Psoas muscle (tissue), 7 donors: ENCODE measurements at regions not wholly inside any gene's neighbourhood (a gene's known extent, or its start where the extent isn't known, plus 50 kb on each side); places are given as distances from the start of the nearest gene placed in this dataset.

Experiments used
- ATAC-seq, 4 donors: fragments of 200-7000 bp; cut with Tn5 transposase; one replicate each; pipeline ENCODE4 v1.9.1; 2020; ENCODE audit warnings: moderate library complexity in 3 of 4, mild to moderate bottlenecking in 2 of 4
- DNase-seq, 2 donors: peaks; one replicate each; pipeline ENCODE4 v3.0.0-alpha.2; 2020
- H3K27ac ChIP-seq: fragments of 200-600 bp; one replicate; pipeline ENCODE4 v1.8.0; 2022
- H3K27me3 ChIP-seq, 3 donors: fragments of 200-600 bp in 1 of 3; one replicate each; pipeline versions ENCODE4 v1.6.1 to v1.8.0; 2013 to 2022; ENCODE audit warnings: low read length in 2 of 3, mild to moderate bottlenecking in 2 of 3, moderate library complexity in 1 of 3; ENCODE audit not compliant: insufficient read depth in 3 of 3
- H3K36me3 ChIP-seq, 2 donors: fragments of 200-600 bp in 1 of 2; one replicate each; pipeline versions ENCODE4 v1.6.1 to v1.8.0; 2013 to 2022; ENCODE audit warnings: low read depth in 1 of 2, mild to moderate bottlenecking in 1 of 2, moderate library complexity in 1 of 2; ENCODE audit not compliant: insufficient read depth in 1 of 2
- H3K4me1 ChIP-seq: fragments of 200-600 bp; one replicate; pipeline ENCODE4 v1.8.0; 2022
- H3K4me3 ChIP-seq: fragments of 200-600 bp; one replicate; pipeline ENCODE4 v1.8.0; 2022; ENCODE audit warnings: mild to moderate bottlenecking
- H3K9me3 ChIP-seq: fragments of 200-600 bp; one replicate; pipeline ENCODE4 v1.8.0; 2022
- WGBS, 3 donors: extraction: QIAGEN DNeasy Blood & Tissue Kit; methylation state at CpG; one replicate each; pipeline versions ENCODE4 v1.1.6 to v1.1.7; 2013; 5-methylcytosine and 5-hydroxymethylcytosine counted together
- intact Hi-C, 2 donors: fragments of 100-400 bp; cut with DNase I; formaldehyde crosslinking; loops; one replicate each; pipeline versions ENCODE4 v1.11.0 to v1.14.2; 2022
- TF ChIP-seq, protein P1 (sequence below): fragments of 200-600 bp; IDR thresholded peaks from one replicate; pipeline ENCODE4 v1.8.0; 2022; ENCODE audit warnings: antibody characterized with exemption
- donor health status: healthy with polysubstance abuse.
- donor health status: DM: no; HTN: no; CAD: no; lungs with moderate emphysema.
- donor health status: Bipolar disorder and iron deficiency.
- donor health status: healthy.
- donor health status: DM: yes; HTN: yes; CAD: no.
- donor health status: DM: no; HTN: no; CAD: no.
- donor health status: DM: yes; HTN: yes; CAD: no.

DNA sequence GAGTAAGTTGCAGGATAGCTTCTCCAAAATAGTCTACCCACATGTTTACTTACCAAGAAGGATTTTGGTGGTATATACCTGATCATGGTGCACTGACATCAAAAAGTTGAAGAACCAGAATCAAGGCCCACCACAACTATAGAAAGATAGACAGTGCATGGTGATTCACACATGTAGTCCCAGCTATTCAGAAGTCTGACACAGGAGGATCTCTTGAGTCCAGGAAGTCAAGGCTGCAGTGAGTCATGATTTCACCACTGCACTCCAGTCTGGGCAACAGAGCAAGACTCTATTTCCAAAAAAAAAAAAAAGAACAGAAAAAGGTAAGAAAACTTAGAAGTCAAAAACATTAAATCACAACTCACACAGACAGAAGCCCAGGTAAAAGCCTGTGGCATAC, 422.2 kb upstream of the FOXG1 start:
- intact Hi-C loops: no loop called here
- no peaks in the 10 kb centered on the region for H3K4me1 ChIP-seq
- ATAC-seq: no peak

DNA sequence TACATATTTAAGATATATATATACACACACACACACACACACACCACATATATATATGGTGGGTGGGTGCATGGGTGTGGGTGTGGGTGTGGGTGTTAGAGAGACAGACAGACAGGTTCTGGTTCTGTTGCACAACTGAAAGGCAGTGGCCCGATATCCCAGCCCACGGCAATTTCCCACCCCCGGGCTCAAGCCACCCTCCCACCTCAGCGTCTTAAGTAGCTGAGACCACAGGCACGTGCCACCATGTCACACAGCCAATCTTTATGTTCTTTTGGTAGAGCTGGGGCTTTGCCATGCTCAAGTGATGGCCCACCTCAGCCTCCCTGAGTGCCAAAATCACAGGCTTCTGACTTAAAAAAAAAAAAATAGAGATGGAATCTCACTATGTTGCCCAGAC, 417.8 kb upstream of the FOXG1 start:
- ATAC-seq (no peak), DNase-seq (peak in 1 of 2 donors; percentile 23)
- Histone ChIP-seq H3K27ac (no peak overlapping the region), H3K9me3 (no peaks in the 10 kb centered on the region), H3K27me3 (no peaks in the 10 kb centered on the region), H3K36me3 (no peaks in the 10 kb centered on the region), H3K4me1 (no peaks in the 10 kb centered on the region), H3K4me3 (no peak overlapping the region)
- WGBS, 3 donors: 92 to 95% (median 93%) methylated on average over 5 of the region's 5 CpGs
- TF ChIP-seq, protein P1, sequence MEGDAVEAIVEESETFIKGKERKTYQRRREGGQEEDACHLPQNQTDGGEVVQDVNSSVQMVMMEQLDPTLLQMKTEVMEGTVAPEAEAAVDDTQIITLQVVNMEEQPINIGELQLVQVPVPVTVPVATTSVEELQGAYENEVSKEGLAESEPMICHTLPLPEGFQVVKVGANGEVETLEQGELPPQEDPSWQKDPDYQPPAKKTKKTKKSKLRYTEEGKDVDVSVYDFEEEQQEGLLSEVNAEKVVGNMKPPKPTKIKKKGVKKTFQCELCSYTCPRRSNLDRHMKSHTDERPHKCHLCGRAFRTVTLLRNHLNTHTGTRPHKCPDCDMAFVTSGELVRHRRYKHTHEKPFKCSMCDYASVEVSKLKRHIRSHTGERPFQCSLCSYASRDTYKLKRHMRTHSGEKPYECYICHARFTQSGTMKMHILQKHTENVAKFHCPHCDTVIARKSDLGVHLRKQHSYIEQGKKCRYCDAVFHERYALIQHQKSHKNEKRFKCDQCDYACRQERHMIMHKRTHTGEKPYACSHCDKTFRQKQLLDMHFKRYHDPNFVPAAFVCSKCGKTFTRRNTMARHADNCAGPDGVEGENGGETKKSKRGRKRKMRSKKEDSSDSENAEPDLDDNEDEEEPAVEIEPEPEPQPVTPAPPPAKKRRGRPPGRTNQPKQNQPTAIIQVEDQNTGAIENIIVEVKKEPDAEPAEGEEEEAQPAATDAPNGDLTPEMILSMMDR: no peak
- intact Hi-C loops: no loop called here

More for the DNA sequence above, 422.2 kb upstream of the FOXG1 start:
- Histone ChIP-seq H3K4me3 (no peak overlapping the region), H3K9me3 (no peaks in the 10 kb centered on the region), H3K36me3 (no peaks in the 10 kb centered on the region), H3K27ac (no peak overlapping the region), H3K27me3 (no peaks in the 10 kb centered on the region)
- DNase-seq: no peak
- TF ChIP-seq, protein P1: no peak

DNA sequence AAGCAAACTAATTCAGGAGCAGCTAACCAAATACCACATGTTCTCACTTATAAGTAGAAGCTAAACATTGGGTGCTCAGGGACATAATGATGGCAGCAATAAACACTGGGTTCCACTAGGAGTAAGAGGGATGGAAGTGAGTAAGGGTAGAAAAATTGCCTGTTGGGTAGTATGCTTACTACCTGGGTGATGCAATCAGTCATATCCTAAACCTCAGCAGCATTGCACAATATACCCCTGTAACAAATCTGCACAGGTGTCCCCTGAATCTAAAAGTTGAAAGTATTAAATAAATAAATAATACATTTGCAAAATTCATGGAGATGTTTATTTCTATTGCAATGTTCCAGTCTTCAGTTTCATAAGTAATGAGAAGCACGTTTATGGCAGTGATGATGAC, 409.8 kb upstream of the FOXG1 start:
- no peaks in the 10 kb centered on the region for H3K27me3 ChIP-seq
- H3K27ac ChIP-seq: no peak overlapping the region
- H3K9me3 ChIP-seq: no peaks in the 10 kb centered on the region
- no peaks in the 10 kb centered on the region for H3K36me3 ChIP-seq
- TF ChIP-seq, protein P1: no peak
- no peaks in the 10 kb centered on the region for H3K4me1 ChIP-seq
- DNase-seq: no peak
- intact Hi-C loops: no loop called here
- no peak for ATAC-seq
- H3K4me3 ChIP-seq: no peak overlapping the region
- 45 to 62% (median 56%) methylated on average over 1 of the region's 1 CpG for WGBS, 3 donors

DNA sequence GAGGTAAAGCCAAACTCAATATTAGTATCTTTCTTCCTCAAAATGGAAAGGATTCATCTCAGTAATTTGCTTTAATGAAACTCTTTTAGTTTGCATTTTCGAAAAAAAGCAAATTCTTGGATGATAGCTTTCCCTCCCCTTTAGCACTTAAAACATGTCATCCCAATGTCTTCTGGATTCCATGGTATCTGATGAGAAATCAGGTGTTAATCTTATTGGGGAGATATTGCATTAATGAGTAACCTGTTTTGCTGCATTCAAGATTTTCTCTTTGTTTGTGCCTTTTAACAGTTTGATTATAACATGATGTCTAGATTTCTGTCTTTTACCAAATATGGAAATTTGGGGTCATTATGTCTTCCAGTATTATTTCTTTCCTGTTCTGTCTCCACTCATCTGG, 405.1 kb upstream of the FOXG1 start:
- Histone ChIP-seq H3K4me1 (no peaks in the 10 kb centered on the region), H3K27me3 (no peaks in the 10 kb centered on the region), H3K4me3 (no peak overlapping the region), H3K36me3 (no peaks in the 10 kb centered on the region), H3K9me3 (no peaks in the 10 kb centered on the region), H3K27ac (no peak overlapping the region)
- ATAC-seq: no peak
- intact Hi-C loops: loop anchor here in 1 of 2 donors (2.0 kb wide), 1 partner anchor 15 kb away; no protein-coding TSS in a partner anchor
- 70 to 91% (median 89%) methylated on average over 1 of the region's 1 CpG for WGBS, 3 donors
- TF ChIP-seq, protein P1: no peak
- no peak for DNase-seq

- WGBS, 3 donors: 64 to 67% (median 64%) methylated on average over 5 of the region's 5 CpGs
- Histone ChIP-seq H3K4me3 (no peak overlapping the region), H3K27me3 (no peaks in the 10 kb centered on the region), H3K36me3 (no peaks in the 10 kb centered on the region), H3K27ac (no peak overlapping the region), H3K9me3 (no peaks in the 10 kb centered on the region), H3K4me1 (no peaks in the 10 kb centered on the region)
- DNase-seq (peak in 1 of 2 donors; percentile 5), ATAC-seq (no peak)
- TF ChIP-seq, protein P1: no peak
- intact Hi-C loops: no loop called here
Observed at GRCh38 chr14:28365510-28365909, 401.1 kb upstream of the FOXG1 start.
